Activated naive CD4-positive, alpha-beta T cell treated with anti-CD3 and anti-CD28 coated beads for 36 hours (primary cell): ENCODE measurements at regions not wholly inside any gene's neighbourhood (a gene's known extent, or its start where the extent isn't known, plus 50 kb on each side); places are given as distances from the start of the nearest gene placed in this dataset.
"Not testable (repeated sequence)": the region's sequence is repeated elsewhere in the genome, so short reads cannot be mapped to it uniquely, and the experiment has no call there.

Experiments
- CTCF ChIA-PET: fragments of 350-600 bp; sonication (Branson Sonifier 250); formaldehyde crosslinking; loops from one replicate; lab custom pipeline; 2021; ENCODE audit warnings: antibody characterized with exemption; lab: Charles Lee
- DNase-seq: peaks from one replicate; pipeline ENCODE4 v3.0.0-alpha.2; 2020
- H3K27ac Mint-ChIP-seq: one replicate; pipeline ENCODE4 v1.8.0; 2021; ENCODE audit warnings: mild to moderate bottlenecking, mixed read lengths
- H3K27me3 Mint-ChIP-seq: one replicate; pipeline ENCODE4 v1.8.0; 2021; ENCODE audit warnings: low read depth, mixed read lengths
- H3K36me3 Mint-ChIP-seq: one replicate; pipeline ENCODE4 v1.8.0; 2021; ENCODE audit warnings: low read depth, mixed read lengths
- H3K4me1 Mint-ChIP-seq: one replicate; pipeline ENCODE4 v1.8.0; 2021; ENCODE audit warnings: low read depth, mixed read lengths
- H3K4me3 Mint-ChIP-seq: one replicate; pipeline ENCODE4 v1.8.0; 2021; ENCODE audit warnings: mild to moderate bottlenecking, moderate library complexity, mixed read lengths
- H3K9me3 Mint-ChIP-seq: one replicate; pipeline ENCODE4 v1.8.0; 2021; ENCODE audit warnings: mixed read lengths
- intact Hi-C: fragments of 100-400 bp; cut with micrococcal nuclease; formaldehyde crosslinking; loops from one replicate; pipeline ENCODE4 v1.15.1; 2023

- peaks cover 2% of the 10 kb centered on the region for H3K36me3 Mint-ChIP-seq
- CTCF ChIA-PET, result no interaction called here
- peaks cover 12% of the 10 kb centered on the region for H3K9me3 Mint-ChIP-seq
- H3K4me3 Mint-ChIP-seq, result no peak overlapping the region
- H3K4me1 Mint-ChIP-seq, result no peaks in the 10 kb centered on the region
- DNase-seq, result no peak
- peaks cover 16% of the 10 kb centered on the region for H3K27me3 Mint-ChIP-seq
- no peak overlapping the region for H3K27ac Mint-ChIP-seq
- intact Hi-C loops, result loop anchor here (10.0 kb wide), 1 partner anchor 55 kb away; no protein-coding TSS in a partner anchor
Measured at GRCh38 chr7:65279795-65280194, 93.9 kb upstream of the ZNF92 start.

GRCh38 chr7:65276822-65277221 is 96.8 kb upstream of the ZNF92 start:
- no peaks in the 10 kb centered on the region for H3K4me1 Mint-ChIP-seq
- CTCF ChIA-PET, result interaction anchor here (1.4 kb wide), 1 partner anchor 31 kb away, joined by 6 read pairs; no protein-coding TSS in a partner anchor
- intact Hi-C loops, result loop anchor here (10.0 kb wide), 1 partner anchor 52 kb away; no protein-coding TSS in a partner anchor
- H3K4me3 Mint-ChIP-seq, result no peak overlapping the region
- peaks cover 2% of the 10 kb centered on the region for H3K36me3 Mint-ChIP-seq
- peaks cover 16% of the 10 kb centered on the region for H3K9me3 Mint-ChIP-seq
- no peak overlapping the region for H3K27ac Mint-ChIP-seq
- DNase-seq, result no peak
- H3K27me3 Mint-ChIP-seq, result peaks cover 20% of the 10 kb centered on the region

DNA sequence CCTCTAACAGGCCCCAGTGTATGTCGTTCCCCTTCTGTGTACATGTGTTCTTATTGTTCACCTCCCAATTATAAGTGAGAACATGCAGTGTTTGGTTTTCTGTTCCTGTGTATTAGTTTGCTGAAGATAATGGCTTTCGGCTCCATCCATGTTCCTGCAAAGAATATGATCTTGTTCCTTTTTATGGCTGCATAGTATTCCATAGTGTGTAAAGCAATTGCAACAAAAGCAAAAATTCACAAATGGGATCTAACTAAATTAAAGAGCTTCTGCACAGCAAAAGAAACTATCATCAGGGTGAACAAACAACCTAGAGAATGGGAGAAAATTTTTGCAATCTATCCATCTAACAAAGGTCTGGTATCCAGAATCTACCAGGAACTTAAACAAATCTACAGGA is 102.2 kb upstream of the ZNF92 start:
- CTCF ChIA-PET, result interaction anchor here (0.6 kb wide), 1 partner anchor 19 kb away, joined by 5 read pairs; no protein-coding TSS in a partner anchor
- not testable (repeated sequence) for H3K4me1 Mint-ChIP-seq, H3K27ac Mint-ChIP-seq, DNase-seq, H3K4me3 Mint-ChIP-seq, H3K36me3 Mint-ChIP-seq
- Mint-ChIP-seq H3K27me3 (peaks cover 50% of the 10 kb centered on the region), H3K9me3 (peaks cover 13% of the 10 kb centered on the region)
- intact Hi-C loops, result loop anchor here (10.0 kb wide), 1 partner anchor 47 kb away; no protein-coding TSS in a partner anchor

- peak overlapping the region; percentile 70 for H3K4me3 Mint-ChIP-seq
- CTCF ChIA-PET, result interaction anchor here (1.4 kb wide), 1 partner anchor 38 kb away, joined by 4 read pairs; no protein-coding TSS in a partner anchor
- no peaks in the 10 kb centered on the region for H3K9me3 Mint-ChIP-seq
- H3K27me3 Mint-ChIP-seq, result peaks cover 45% of the 10 kb centered on the region
- no peaks in the 10 kb centered on the region for H3K36me3 Mint-ChIP-seq
- H3K4me1 Mint-ChIP-seq, result peaks cover 6% of the 10 kb centered on the region
- DNase-seq, result peak; percentile 64
- no peak overlapping the region for H3K27ac Mint-ChIP-seq
- intact Hi-C loops, result no loop called here
Measured at GRCh38 chr7:65269150-65269856, 104.4 kb upstream of the ZNF92 start.

DNA sequence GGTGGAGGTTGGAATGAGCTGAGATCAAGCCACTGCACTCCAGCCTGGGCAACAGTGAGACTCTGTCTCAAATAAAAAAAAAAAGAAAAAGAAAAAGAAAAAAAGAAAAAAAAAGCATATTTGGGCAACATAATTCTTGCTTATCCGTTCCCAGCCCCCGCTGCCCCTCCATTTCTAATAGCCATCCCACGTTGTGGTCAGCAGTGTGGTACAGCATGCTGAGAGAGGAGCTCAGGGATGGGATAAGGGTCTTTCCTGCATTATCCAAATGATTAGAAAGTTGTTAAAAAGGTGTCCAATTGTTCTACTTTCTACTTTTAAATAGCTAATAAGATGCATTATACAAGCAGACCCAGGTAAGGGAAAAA is 104.9 kb upstream of the ZNF92 start:
- Mint-ChIP-seq H3K36me3 (no peaks in the 10 kb centered on the region), H3K9me3 (no peaks in the 10 kb centered on the region), H3K4me3 (peak overlapping the region; percentile 70), H3K4me1 (peaks cover 6% of the 10 kb centered on the region), H3K27ac (no peak overlapping the region), H3K27me3 (peaks cover 45% of the 10 kb centered on the region)
- intact Hi-C loops, result no loop called here
- DNase-seq, result no peak
- CTCF ChIA-PET, result no interaction called here

DNA sequence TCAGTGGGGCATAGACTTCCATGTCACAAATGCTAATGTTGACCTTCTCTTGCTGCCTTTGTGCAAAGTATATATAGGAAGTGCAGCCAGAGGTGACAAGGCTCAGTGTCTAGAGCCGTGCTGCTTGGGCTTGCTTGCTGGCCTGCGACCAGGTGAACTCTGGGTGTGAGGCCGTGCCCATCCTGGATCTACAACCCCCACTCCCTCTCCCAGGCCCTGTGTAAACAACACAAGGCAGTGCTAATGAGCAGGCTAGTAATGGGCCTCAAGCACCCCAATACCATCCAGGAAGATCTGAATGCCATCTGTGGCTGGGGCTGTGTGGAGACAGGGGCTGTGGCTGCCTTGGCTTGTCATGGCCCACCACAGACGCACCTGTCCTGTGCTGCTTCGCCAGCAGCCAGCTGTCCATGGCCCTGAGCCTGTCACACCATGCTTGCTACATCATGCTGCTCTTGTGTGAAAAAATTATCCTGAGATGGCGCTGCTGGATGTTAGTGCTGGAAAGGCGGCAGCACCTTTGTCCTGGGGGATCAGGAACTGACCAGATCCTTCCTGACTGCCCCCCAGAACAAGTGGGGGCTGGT is 107.6 kb upstream of the ZNF92 start:
- H3K36me3 Mint-ChIP-seq, result no peaks in the 10 kb centered on the region
- CTCF ChIA-PET, result no interaction called here
- H3K9me3 Mint-ChIP-seq, result no peaks in the 10 kb centered on the region
- peaks cover 6% of the 10 kb centered on the region for H3K4me1 Mint-ChIP-seq
- no peak overlapping the region for H3K4me3 Mint-ChIP-seq
- no peak overlapping the region for H3K27ac Mint-ChIP-seq
- intact Hi-C loops, result no loop called here
- H3K27me3 Mint-ChIP-seq, result peaks cover 33% of the 10 kb centered on the region
- DNase-seq, result no peak

DNA sequence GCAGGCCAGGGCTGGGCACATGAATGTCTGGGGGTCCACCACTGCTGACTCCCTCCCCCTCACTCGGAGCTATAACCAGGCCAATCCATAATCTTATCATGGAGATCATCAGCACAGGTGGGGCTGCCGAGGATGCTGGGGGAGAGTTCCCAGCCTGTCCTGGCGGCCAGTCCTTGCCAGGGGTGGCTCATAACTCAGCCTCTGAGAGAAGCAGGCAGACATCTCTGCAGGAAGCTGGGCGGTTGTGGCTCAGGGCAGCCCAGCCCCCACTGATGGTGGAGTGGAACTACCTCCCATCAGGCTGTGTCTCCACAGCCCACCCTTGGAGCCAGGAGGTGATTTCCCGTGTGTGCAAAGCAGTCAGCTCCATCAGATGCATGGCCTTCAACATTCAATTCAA is 109.4 kb upstream of the ZNF92 start:
- intact Hi-C loops, result no loop called here
- H3K4me1 Mint-ChIP-seq, result peaks cover 3% of the 10 kb centered on the region

GRCh38 chr7:65260673-65261072 is 113.0 kb upstream of the ZNF92 start:
- H3K9me3 Mint-ChIP-seq, DNase-seq, H3K4me3 Mint-ChIP-seq: not testable (repeated sequence)

More for the DNA sequence above, 109.4 kb upstream of the ZNF92 start:
- CTCF ChIA-PET, result no interaction called here
- Mint-ChIP-seq H3K27ac (no peak overlapping the region), H3K4me3 (no peak overlapping the region), H3K36me3 (no peaks in the 10 kb centered on the region), H3K9me3 (no peaks in the 10 kb centered on the region), H3K27me3 (peaks cover 21% of the 10 kb centered on the region)
- DNase-seq, result no peak

GRCh38 chr7:65259864-65260525 is 113.7 kb upstream of the ZNF92 start:
- intact Hi-C loops, H3K27ac Mint-ChIP-seq, H3K36me3 Mint-ChIP-seq, DNase-seq, H3K4me1 Mint-ChIP-seq, CTCF ChIA-PET, H3K4me3 Mint-ChIP-seq, H3K9me3 Mint-ChIP-seq, H3K27me3 Mint-ChIP-seq: not testable (repeated sequence)

More at GRCh38 chr7:65260673-65261072, 113.0 kb upstream of the ZNF92 start:
- H3K27me3 Mint-ChIP-seq, H3K27ac Mint-ChIP-seq, H3K4me1 Mint-ChIP-seq, intact Hi-C loops, H3K36me3 Mint-ChIP-seq, CTCF ChIA-PET: not testable (repeated sequence)

DNA sequence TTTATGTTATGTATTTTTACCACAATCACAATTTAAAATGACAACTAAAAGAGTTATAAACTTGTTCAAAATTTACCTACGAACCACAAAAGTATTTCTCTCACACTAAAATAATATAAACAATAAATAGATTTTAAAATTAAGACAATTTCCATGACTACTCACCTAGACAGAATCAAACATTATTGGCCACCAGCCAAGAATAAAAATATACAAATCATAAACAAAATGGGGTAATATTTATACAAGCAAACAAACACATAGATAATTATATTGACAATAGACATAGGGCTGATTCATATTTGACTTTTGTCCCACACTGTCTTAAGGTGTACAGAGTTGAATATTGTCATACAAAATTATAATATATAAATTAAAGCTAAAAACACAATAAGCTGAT is 119.6 kb upstream of the ZNF92 start:
- Mint-ChIP-seq H3K4me3 (no peak overlapping the region), H3K27ac (no peak overlapping the region), H3K27me3 (peaks cover 30% of the 10 kb centered on the region), H3K36me3 (no peaks in the 10 kb centered on the region), H3K9me3 (no peaks in the 10 kb centered on the region), H3K4me1 (peaks cover 7% of the 10 kb centered on the region)
- CTCF ChIA-PET, result interaction anchor here (1.2 kb wide), 1 partner anchor 53 kb away, joined by 3 read pairs; no protein-coding TSS in a partner anchor
- intact Hi-C loops, result no loop called here
- DNase-seq, result no peak

- Mint-ChIP-seq H3K4me1 (peaks cover 7% of the 10 kb centered on the region), H3K36me3 (no peaks in the 10 kb centered on the region), H3K27ac (no peak overlapping the region), H3K4me3 (peak overlapping the region; percentile 66), H3K27me3 (peaks cover 31% of the 10 kb centered on the region), H3K9me3 (no peaks in the 10 kb centered on the region)
- DNase-seq, result peak; percentile 45
- CTCF ChIA-PET, result no interaction called here
- intact Hi-C loops, result no loop called here
Measured at GRCh38 chr7:65251851-65252620, 121.6 kb upstream of the ZNF92 start.
